Midbrain (tissue), 1 donor: ENCODE measurements at regions not wholly inside any gene's neighbourhood (a gene's known extent, or its start where the extent isn't known, plus 50 kb on each side); places are given as distances from the start of the nearest gene placed in this dataset.

Source experiments
- DNase-seq: peaks from one replicate; lab custom pipeline; 2025; lab: John Stamatoyannopoulos, UW

DNA sequence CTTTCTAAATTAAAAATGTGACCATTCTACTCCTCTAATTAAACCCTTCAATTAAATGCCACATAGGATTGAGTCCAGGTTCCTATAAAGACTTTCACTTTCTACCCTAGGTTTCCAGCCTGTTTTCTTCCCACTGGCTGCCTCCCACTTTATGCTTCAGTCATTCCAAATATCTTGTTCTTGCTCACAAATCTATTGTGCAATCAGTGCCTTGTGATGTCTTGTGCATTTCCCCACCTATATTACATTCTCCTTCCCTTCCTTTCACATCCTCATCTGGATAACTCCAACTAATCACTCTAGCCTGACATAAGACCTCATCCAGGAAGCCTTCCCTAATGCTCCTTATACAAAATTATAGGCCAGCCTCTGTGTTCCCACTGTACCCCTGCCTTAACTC lies 281.7 kb upstream of the LRATD1 start:
- DNase-seq, result no peak

- no peak for DNase-seq
Observed at GRCh38 chr2:14352067-14352466, 280.4 kb upstream of the LRATD1 start.

DNA sequence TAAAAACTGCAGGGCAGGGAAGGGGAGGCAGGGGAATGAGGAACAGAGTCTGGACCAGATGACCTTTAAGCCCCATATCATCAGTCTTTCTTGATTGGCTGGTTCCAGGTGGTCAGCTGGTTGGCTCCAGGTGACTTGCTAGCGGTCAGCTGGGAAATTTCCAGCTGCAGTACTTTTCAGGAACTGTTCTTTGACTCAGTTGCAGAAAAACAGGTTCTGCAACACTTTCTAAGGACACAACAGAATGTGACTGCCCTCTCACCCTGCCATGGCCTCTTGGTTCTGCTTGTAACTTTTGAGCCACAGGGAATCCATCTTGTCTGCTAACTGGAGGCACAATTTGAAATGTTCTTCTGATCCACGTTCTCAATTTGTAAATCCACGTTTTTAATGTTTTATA lies 278.3 kb upstream of the LRATD1 start:
- DNase-seq, result no peak

- no peak for DNase-seq
Observed at GRCh38 chr2:14355102-14355501, 277.4 kb upstream of the LRATD1 start.

DNA sequence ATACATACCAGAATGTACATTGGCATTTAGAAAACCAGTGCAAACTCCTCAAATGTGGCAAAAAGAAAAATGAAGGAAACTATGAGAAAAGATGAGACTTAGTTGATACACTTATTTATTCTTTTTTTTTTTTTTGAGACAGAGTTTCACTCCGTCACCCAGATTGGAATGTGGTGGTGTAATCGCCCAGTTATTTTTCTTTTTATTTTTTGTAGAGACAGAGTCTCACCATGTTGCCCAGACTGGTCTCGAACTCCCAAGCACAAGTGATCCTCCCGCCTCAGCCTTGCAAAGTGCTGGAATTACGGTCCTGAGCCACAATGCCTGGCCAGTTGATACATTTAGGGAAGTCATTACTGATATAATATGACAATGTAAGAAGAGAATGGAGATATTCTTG lies 274.2 kb upstream of the LRATD1 start:
- DNase-seq, result no peak

DNA sequence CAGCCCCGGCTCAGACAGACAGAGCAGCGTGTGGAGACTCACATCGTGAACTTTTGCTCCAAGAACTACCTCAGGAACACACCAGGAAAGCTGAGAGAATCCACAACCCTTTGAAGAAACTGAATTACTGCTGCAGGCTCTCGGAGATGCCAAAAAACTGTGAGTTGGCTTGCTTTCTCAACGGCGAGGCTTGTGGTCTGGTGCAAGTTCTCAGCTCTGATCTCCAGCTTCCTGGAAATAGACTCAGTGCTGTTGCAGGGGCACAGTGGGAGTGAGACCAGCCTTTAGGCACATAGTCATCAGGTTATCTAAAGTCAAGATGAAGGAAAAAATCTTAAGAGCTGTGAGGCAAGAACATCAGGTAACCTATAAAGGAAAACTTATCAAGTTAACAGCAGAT lies 273.7 kb upstream of the LRATD1 start:
- no peak for DNase-seq

DNA sequence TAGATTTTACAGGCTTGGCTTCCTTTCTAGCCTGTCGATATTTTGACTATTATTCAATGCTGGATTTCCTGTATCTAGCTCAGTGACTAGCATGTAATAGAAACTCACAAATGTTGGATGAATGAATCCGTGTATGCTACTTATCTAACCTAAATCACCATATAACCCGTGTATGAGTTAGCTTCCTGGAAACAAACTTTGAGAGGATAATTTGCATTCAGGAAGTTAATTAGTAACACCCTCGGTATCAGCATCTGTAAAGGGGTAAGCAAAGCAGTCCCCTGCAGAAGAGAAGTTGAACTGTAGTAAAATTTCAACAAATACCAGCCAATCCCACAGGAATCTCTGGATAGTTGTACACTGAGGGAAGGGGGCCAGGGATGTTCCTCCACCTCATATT lies 269.4 kb upstream of the LRATD1 start:
- no peak for DNase-seq

DNA sequence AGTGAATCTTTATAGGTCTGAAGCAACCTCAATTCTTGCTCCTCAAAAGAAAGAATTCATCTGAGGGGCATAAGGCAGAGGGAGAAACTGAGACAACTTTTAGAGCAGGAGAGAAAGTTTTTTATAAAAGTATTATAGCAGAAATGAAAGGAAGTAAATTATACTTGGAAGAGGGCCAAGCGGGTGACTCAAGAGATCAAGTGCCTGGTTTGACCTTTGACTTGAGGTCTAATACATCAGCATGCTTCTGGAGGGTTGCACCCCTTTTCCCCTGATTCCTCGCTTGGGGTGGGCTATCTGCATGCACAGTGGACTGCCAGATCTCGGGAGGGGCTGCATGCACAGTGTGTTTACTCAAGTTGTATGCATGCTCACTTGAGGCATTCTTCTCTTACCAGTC lies 268.5 kb upstream of the LRATD1 start:
- DNase-seq, result no peak

GRCh38 chr2:14364471-14364870 lies 268.0 kb upstream of the LRATD1 start:
- no peak for DNase-seq

- DNase-seq, result no peak
Observed at GRCh38 chr2:14385043-14385442, 247.5 kb upstream of the LRATD1 start.

DNA sequence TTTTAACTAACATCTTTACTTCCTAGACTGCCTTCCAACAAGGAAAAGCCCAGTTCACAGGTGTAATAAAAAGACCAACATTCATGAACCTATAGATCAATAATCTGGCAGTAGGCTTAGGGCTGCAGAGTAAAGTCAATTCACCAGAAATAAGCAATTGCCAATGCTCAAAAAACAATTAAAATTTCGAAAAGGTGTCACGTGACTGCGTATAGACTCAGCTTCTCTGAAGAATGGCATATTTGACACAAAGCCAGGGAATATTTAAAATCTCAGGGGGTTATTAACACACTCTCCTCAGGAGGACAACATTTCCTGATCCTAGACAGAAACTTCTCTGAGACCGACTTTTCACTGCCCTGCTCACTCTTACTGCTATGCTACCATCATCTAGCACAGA lies 245.2 kb upstream of the LRATD1 start:
- DNase-seq, result no peak

DNA sequence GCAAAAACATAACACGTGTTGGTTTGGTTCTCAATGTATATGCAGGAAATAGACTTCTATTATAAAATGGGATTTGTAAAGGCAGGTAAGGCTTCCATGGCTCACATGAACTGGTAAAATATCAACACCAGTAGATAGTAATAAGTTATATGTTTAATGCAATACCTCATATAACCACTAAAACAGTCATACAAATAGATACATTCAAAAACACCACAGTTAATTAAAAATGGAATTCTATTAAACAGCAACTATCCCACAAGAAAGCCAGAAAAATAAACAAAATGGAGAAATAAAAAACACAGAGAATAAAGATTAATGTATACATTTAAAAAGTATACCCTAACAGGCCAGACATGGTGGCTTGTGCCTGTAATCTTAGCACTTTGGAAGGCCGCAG lies 243.8 kb upstream of the LRATD1 start:
- DNase-seq, result no peak

DNA sequence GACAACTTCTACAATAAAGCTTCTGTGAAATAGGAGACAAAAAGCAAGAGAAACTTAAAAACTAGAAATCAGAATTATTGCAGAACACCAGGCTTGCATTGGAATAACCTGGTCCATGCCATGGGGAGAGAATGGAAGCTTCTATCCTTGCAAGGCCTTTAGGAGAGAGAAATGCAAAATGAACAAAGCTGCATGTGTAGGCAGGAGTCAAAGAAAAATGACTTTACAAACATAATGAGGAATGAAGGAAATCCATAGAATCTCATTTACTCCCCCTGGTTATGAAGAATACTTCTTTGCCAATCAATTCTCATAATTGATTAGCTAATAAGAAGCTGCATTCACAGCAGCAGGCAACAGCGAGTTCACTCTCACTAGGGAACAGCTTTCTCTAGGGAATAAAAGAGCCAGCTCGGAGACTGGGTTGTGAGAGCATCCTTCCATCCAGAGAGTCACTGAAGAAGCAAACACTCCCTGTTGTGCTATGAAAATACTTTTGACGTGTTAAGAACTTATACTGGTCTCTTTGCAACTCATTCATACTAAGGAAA lies 235.9 kb upstream of the LRATD1 start:
- DNase-seq, result no peak

GRCh38 chr2:14398641-14399040 lies 233.9 kb upstream of the LRATD1 start:
- no peak for DNase-seq

DNA sequence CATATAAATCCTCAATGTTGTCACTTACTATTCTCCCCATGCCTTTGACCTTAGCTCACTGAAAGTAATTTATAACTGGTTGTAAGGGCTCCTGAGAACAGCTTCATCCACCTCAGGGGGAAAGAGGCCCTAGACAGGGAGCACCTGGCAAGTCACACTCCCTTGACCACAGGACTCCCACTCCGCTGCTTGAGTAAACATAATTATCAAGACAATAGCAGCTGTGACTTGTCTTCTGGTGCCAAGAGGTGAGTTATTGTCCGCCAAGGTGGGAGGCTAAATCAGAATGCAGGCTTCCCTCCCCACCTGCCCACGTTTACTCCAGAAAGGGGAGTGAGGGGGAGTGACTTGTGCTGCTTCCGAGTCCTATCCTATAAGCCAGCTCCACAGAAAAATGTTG lies 230.6 kb upstream of the LRATD1 start:
- no peak for DNase-seq

DNA sequence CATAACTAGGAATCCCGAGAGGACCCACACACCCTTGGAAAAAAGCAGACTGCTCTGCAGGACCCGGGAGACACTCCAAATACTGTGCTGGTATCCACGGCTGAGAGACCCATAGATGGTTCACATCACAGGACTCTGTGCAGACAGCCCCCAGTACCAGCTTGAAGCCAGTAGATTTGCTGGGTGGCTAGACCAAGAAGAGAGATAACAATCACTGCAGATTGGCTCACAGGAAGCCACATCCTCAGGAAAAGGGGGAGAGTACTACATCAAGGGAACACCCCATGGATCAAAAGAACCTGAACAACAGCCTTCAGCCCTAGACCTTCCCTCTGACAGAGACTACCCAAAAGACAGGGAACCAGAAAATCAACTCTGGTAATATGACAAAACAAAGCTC lies 223.8 kb upstream of the LRATD1 start:
- DNase-seq, result no peak

- DNase-seq, result no peak
Observed at GRCh38 chr2:14417551-14417950, 215.0 kb upstream of the LRATD1 start.

DNA sequence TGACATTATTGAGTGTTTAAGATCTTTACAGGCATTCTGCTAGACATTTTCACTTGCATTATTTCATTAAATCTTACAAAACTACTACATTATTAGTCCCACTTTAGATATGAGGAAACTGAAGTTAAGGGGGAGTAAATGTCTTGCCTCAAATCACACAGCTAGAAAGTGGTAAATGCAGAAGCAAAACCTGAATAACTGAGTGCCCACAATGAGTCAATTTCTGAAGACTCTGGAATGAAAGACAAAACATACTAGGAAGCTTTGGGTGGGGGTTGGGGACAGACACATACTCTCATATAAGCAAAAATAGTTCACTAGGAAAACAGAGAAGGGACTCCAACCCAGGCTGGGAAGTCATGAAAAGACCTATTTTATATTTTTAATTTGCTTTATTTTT lies 214.4 kb upstream of the LRATD1 start:
- no peak for DNase-seq

DNA sequence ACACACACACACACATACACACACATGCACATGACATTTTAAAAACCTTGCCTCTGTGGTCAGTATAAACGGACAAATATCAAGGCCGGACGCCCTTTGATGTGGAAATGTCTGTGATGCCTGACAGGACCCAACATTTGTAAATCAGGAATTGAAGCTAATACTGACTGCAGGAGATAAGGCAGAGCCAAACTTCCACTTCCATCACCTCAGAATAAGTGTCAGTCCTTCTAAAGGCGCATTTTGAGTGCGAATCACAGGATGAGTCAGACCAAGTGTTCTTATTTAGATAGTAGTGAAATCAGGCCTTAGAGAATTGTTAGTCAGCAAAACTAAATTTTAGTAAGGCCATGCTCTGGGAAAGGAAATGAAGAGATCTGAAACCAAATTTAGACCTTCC lies 211.7 kb upstream of the LRATD1 start:
- DNase-seq, result no peak

DNA sequence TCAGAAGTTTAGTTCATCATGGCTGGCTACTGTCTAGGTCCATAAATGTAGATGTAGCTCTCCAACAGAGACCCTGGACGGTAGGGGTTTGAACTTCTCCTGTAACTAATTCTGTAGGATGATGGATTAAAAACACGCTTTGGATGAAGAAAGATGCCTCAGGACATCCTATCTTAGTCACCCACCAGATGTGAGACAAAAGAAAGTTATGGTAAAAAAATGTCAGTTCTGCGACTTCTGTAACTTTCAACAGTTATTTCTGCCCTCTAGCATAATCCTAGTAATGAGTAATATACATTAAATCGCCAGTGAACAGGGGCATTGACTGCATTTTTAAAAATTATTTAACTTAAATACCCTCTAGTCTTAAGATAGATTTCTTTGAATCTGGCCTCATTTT lies 210.1 kb upstream of the LRATD1 start:
- no peak for DNase-seq

GRCh38 chr2:14423145-14423906 lies 209.2 kb upstream of the LRATD1 start:
- no peak for DNase-seq

DNA sequence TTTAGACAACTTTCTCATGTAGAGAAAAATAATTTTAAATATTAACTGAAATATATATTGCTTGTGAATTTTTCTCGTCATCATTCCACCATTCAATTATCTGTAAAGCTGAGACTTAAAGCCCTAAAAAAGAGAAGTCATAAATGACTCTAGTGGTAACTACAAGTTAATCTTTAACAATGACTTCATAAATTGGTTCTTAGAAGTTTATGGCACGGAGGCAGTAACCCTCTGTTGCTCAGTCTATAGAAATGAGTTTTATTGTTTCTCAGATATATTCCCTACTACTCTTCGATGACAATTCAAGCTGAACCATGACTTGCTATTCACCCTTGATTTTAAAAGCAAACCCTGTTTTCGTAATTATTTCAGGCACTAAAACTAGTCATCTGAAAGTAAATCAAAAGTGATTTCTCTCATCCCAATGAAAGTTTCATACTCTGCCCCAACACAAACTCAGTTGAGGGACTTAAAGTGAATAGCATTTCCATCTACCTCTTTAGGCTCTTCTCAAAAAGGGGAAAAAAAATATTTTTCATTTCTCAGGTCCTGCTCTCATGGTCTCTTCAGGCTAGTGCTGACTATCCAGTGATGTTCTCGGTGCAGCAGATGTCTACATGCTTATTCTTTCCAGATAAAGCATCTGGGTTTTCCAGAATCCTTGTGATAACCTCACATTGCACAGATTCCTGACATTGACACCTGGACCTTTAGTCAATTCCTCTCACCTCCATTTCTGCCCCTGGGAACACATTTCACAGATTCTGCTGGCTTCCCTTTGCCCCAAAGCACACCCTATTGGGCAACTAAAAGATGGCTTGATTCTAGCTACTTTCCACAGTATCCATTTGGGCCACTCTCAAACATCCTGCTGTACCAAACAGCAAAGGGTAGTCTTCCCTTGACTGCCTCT lies 207.8 kb upstream of the LRATD1 start:
- DNase-seq, result no peak

DNA sequence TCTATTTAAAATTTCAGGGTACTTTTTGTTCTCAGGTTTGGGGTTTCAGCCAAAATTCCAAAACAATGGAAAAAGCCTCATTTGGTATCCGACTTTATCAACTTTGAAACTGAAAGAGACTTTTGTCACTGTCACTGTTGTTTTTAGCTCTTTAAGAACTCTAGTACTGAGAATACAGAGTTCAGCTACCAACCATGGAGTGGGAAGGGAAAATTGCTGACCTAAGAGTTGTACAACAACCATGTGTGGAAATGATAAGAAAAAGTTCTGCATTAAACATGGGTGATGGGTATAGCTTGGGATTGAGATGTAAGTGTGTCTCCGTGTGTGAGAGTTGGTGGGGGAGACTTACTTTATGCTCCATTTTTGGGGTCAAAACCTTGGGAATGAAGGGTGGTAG lies 206.6 kb upstream of the LRATD1 start:
- DNase-seq, result no peak
